GM18517 (cell line): ENCODE measurements at regions not wholly inside any gene's neighbourhood (a gene's known extent, or its start where the extent isn't known, plus 50 kb on each side); places are given as distances from the start of the nearest gene placed in this dataset.

ENCODE experiments used
- ATAC-seq: cut with Tn5 transposase; IDR thresholded peaks from one replicate; pipeline ENCODE4 v1.9.1; 2021; ENCODE audit warnings: mild to moderate bottlenecking, moderate library complexity; ENCODE audit not compliant: unreplicated experiment

- no peak for ATAC-seq
Observed at GRCh38 chr18:11279461-11279860, 130.1 kb upstream of the PIEZO2 start.

GRCh38 chr18:11276678-11277077, 127.3 kb upstream of the PIEZO2 start:
- ATAC-seq, result no peak

GRCh38 chr18:11274144-11274794, 124.9 kb upstream of the PIEZO2 start:
- no peak for ATAC-seq

GRCh38 chr18:11272516-11272915, 123.1 kb upstream of the PIEZO2 start:
- ATAC-seq, result no peak

GRCh38 chr18:11271954-11272353, 122.6 kb upstream of the PIEZO2 start:
- no peak for ATAC-seq

GRCh38 chr18:11269257-11269656, 119.9 kb upstream of the PIEZO2 start:
- ATAC-seq, result no peak

- no peak for ATAC-seq
Observed at GRCh38 chr18:11268741-11269233, 119.4 kb upstream of the PIEZO2 start.

GRCh38 chr18:11268153-11268552, 118.8 kb upstream of the PIEZO2 start:
- no peak for ATAC-seq

GRCh38 chr18:11266781-11267480, 117.6 kb upstream of the PIEZO2 start:
- no peak for ATAC-seq

- no peak for ATAC-seq
Observed at GRCh38 chr18:11261486-11261885, 112.1 kb upstream of the PIEZO2 start.

GRCh38 chr18:11260961-11261461, 111.6 kb upstream of the PIEZO2 start:
- ATAC-seq, result no peak

- no peak for ATAC-seq
Observed at GRCh38 chr18:11259469-11260150, 110.2 kb upstream of the PIEZO2 start.

- no peak for ATAC-seq
Observed at GRCh38 chr18:11258039-11258610, 108.8 kb upstream of the PIEZO2 start.

- no peak for ATAC-seq
Observed at GRCh38 chr18:11256251-11256650, 106.9 kb upstream of the PIEZO2 start.

- ATAC-seq, result no peak
Observed at GRCh38 chr18:11251891-11252270, 102.5 kb upstream of the PIEZO2 start.

- ATAC-seq, result no peak
Observed at GRCh38 chr18:11251229-11251890, 102.0 kb upstream of the PIEZO2 start.

- no peak for ATAC-seq
Observed at GRCh38 chr18:11249391-11249790, 100.0 kb upstream of the PIEZO2 start.

GRCh38 chr18:11247381-11247970, 98.1 kb upstream of the PIEZO2 start:
- no peak for ATAC-seq

- ATAC-seq, result no peak
Observed at GRCh38 chr18:11246495-11247300, 97.3 kb upstream of the PIEZO2 start.

GRCh38 chr18:11245879-11246278, 96.5 kb upstream of the PIEZO2 start:
- no peak for ATAC-seq
